IMR-90 (cell line): ENCODE measurements at regions not wholly inside any gene's neighbourhood (a gene's known extent, or its start where the extent isn't known, plus 50 kb on each side); places are given as distances from the start of the nearest gene placed in this dataset.
A peak's percentile ranks its signal among the peaks of the same experiment; 100 is the strongest.

ENCODE experiments used
- ATAC-seq: fragments of 200-7000 bp; cut with Tn5 transposase; 2 replicates; pipeline ENCODE4 v1.9.1; 2020; ENCODE audit warnings: low read depth, mild to moderate bottlenecking, moderate library complexity
- BruUV-seq: library from RNA; stranded (reverse); fragments of 400-500 nt; replicated peaks from 2 replicates; lab custom pipeline; 2021; lab: Mats Ljungman, UMichigan
- CTCF ChIA-PET: fragments of 300-600 bp; formaldehyde crosslinking; extraction: SDS; loops from one replicate; lab custom pipeline; 2021; ENCODE audit warnings: antibody characterized with exemption; lab: Yijun Ruan, JAX
- POLR2A ChIA-PET: fragments of 300-600 bp; sonication (Branson Sonifier 250); formaldehyde crosslinking; loops from one replicate; lab custom pipeline; 2022; ENCODE audit warnings: antibody characterized with exemption; ENCODE audit not compliant: unreplicated experiment; lab: Charles Lee
- DNase-seq: peaks from one replicate; pipeline ENCODE4 v3.0.0; 2013
- H2AFZ ChIP-seq: replicated peaks from 2 replicates; pipeline ENCODE3; 2013; ENCODE audit warnings: low read length, mild to moderate bottlenecking; ENCODE audit not compliant: poor library complexity
- H2AK5ac ChIP-seq: 2 replicates; pipeline ENCODE4 v1.6.1; 2013; ENCODE audit warnings: low read depth, low read length, inconsistent platforms
- H2AK9ac ChIP-seq: replicated peaks from 2 replicates; pipeline ENCODE3; 2013; ENCODE audit warnings: mild to moderate bottlenecking, low read depth, low read length, moderate library complexity; ENCODE audit not compliant: poor library complexity
- H2BK120ac ChIP-seq: 2 replicates; pipeline ENCODE4 v1.6.1; 2013; ENCODE audit warnings: low read depth, low read length, inconsistent platforms
- H2BK15ac ChIP-seq: 3 replicates; pipeline ENCODE4 v1.6.1; 2013; ENCODE audit warnings: low read depth, low read length, inconsistent platforms
- H2BK20ac ChIP-seq: 2 replicates; pipeline ENCODE4 v1.6.1; 2013; ENCODE audit warnings: low read depth, mild to moderate bottlenecking, inconsistent platforms, low read length, moderate library complexity
- H2BK5ac ChIP-seq: 2 replicates; pipeline ENCODE4 v1.6.1; 2013; ENCODE audit warnings: mild to moderate bottlenecking, low read depth, low read length, inconsistent platforms; ENCODE audit not compliant: poor library complexity, severe bottlenecking
- H3K14ac ChIP-seq: replicated peaks from 2 replicates; pipeline ENCODE4 v1.6.1; 2013; ENCODE audit warnings: low read depth, low read length, inconsistent platforms
- H3K18ac ChIP-seq: 2 replicates; pipeline ENCODE4 v1.6.1; 2013; ENCODE audit warnings: low read depth, low read length, control low read depth
- H3K23ac ChIP-seq: 2 replicates; pipeline ENCODE4 v1.6.1; 2013; ENCODE audit warnings: low read depth, low read length, inconsistent platforms
- H3K27ac ChIP-seq: 2 replicates; pipeline ENCODE4 v1.5.1; 2013; ENCODE audit warnings: mild to moderate bottlenecking, control low read depth, low read length; ENCODE audit not compliant: insufficient read depth
- H3K27me3 ChIP-seq: 2 replicates; pipeline ENCODE4 v1.6.1; 2013; ENCODE audit warnings: low read length; ENCODE audit not compliant: control insufficient read depth, insufficient read depth
- H3K36me3 ChIP-seq: 2 replicates; pipeline ENCODE4 v1.6.1; 2013; ENCODE audit warnings: low read length, mixed read lengths; ENCODE audit not compliant: control insufficient read depth, insufficient read depth
- H3K4ac ChIP-seq: 2 replicates; pipeline ENCODE4 v1.6.1; 2013; ENCODE audit warnings: low read depth, low read length, inconsistent platforms
- H3K4me1 ChIP-seq: 2 replicates; pipeline ENCODE4 v1.6.1; 2013; ENCODE audit warnings: low read length, mixed read lengths; ENCODE audit not compliant: control insufficient read depth, insufficient read depth
- H3K4me2 ChIP-seq: 2 replicates; pipeline ENCODE4 v1.6.1; 2013; ENCODE audit warnings: low read depth, mild to moderate bottlenecking, control low read depth, low read length, moderate library complexity
- H3K4me3 ChIP-seq: 2 replicates; pipeline ENCODE4 v1.5.1; 2013; ENCODE audit warnings: low read depth, mild to moderate bottlenecking, control low read depth, low read length, moderate library complexity; ENCODE audit not compliant: insufficient read depth
- H3K56ac ChIP-seq: 2 replicates; pipeline ENCODE4 v1.6.1; 2013; ENCODE audit warnings: low read length, inconsistent platforms; ENCODE audit not compliant: insufficient read depth; ENCODE audit errors: extremely low read depth
- H3K79me1 ChIP-seq, 2 experiments: 2 replicates each; pipeline ENCODE4 v1.6.1; 2013; ENCODE audit warnings: low read length in 2 of 2, inconsistent platforms in 1 of 2, low read depth in 1 of 2
- H3K9ac ChIP-seq: 2 replicates; pipeline ENCODE4 v1.6.1; 2013; ENCODE audit warnings: low read depth, low read length, control low read depth
- H3K9me1 ChIP-seq: 2 replicates; pipeline ENCODE4 v1.6.1; 2013; ENCODE audit warnings: low read length, inconsistent platforms; ENCODE audit not compliant: insufficient read depth
- H3K9me3 ChIP-seq: 2 replicates; pipeline ENCODE4 v1.6.1; 2013; ENCODE audit warnings: low read length; ENCODE audit not compliant: control insufficient read depth, insufficient read depth
- H4K20me1 ChIP-seq: 2 replicates; pipeline ENCODE4 v1.6.1; 2013; ENCODE audit warnings: low read length, inconsistent platforms; ENCODE audit not compliant: insufficient read depth
- H4K5ac ChIP-seq: 2 replicates; pipeline ENCODE4 v1.6.1; 2013; ENCODE audit warnings: mild to moderate bottlenecking, low read depth, low read length, control low read depth
- H4K8ac ChIP-seq, 2 experiments: 2 replicates each; pipeline ENCODE4 v1.6.1; 2013; ENCODE audit warnings: low read depth in 2 of 2, low read length in 2 of 2, control low read depth in 1 of 2, inconsistent platforms in 1 of 2
- H4K91ac ChIP-seq: 2 replicates; pipeline ENCODE4 v1.6.1; 2013; ENCODE audit warnings: low read depth, low read length, inconsistent platforms; ENCODE audit not compliant: insufficient read depth
- CEBPB ChIP-seq: IDR thresholded peaks from 2 replicates; pipeline ENCODE4 v1.6.1; 2012; ENCODE audit warnings: low read depth, low read length, improper control_type of control experiment
- CHD1 ChIP-seq: IDR thresholded peaks from 2 replicates; pipeline ENCODE4 v1.6.1; 2012; ENCODE audit warnings: low read depth, low read length, improper control_type of control experiment
- RAD21 ChIP-seq: IDR thresholded peaks from 2 replicates; pipeline ENCODE4 v1.6.1; 2012; ENCODE audit warnings: low read length, improper control_type of control experiment
- WGBS, 2 experiments: methylation state at CpG; one replicate each; pipeline versions ENCODE4 v1.1.5 to v1.1.7; 2013; ENCODE audit warnings: missing lambda C conversion rate in 2 of 2; ENCODE audit not compliant: insufficient read length in 1 of 2; ENCODE audit errors: extremely low coverage in 2 of 2; 5-methylcytosine and 5-hydroxymethylcytosine counted together
- dilution Hi-C: fragments of 300-500 bp; cut with HindIII; formaldehyde crosslinking; loops from one replicate; pipeline ENCODE4 v1.14.3; 2018; ENCODE audit warnings: low sequenced_read_pairs; ENCODE audit not compliant: unreplicated experiment
- in situ Hi-C: fragments of 300-500 bp; cut with MboI; formaldehyde crosslinking; loops from 3 replicates; pipeline ENCODE4 v1.14.3; 2019; ENCODE audit warnings: low sequenced_read_pairs, inconsistent platforms, mixed read lengths
- intact Hi-C: fragments of 100-400 bp; cut with micrococcal nuclease; formaldehyde crosslinking; loops from 2 replicates; pipeline ENCODE4 v1.10.0; 2022
- TF ChIP-seq, protein P1 (sequence below): fragments of 150-350 bp; IDR thresholded peaks from 2 replicates; pipeline ENCODE4 v1.6.1; 2017; ENCODE audit warnings: mild to moderate bottlenecking, antibody characterized with exemption, low read length, low read depth

- TF ChIP-seq, protein P1, sequence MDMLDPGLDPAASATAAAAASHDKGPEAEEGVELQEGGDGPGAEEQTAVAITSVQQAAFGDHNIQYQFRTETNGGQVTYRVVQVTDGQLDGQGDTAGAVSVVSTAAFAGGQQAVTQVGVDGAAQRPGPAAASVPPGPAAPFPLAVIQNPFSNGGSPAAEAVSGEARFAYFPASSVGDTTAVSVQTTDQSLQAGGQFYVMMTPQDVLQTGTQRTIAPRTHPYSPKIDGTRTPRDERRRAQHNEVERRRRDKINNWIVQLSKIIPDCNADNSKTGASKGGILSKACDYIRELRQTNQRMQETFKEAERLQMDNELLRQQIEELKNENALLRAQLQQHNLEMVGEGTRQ = no peak
- TF ChIP-seq RAD21 = peak; percentile 17; the same call in 1 of the 2 replicates
These were observed 509.8 kb downstream of the CCDC171 start (continued) for GRCh38 chr9:16062542-16063240.

DNA sequence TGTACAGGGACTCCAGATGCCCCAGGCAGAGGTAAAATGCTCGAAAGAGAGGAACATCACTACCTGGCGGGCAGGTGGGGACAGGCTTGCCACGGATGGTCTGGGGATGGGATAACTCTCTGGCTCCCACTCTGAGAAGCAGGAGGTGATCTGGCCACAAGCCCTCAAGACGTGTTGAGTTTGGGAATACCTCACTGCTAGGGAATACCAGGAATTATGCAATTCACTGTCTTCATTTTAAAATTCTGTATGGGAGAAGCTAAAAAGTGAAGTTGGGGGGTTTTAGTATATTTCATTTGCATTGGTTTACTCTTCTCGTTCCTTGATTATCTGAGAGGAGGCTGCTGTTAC, 510.4 kb downstream of the CCDC171 start:
- H4K91ac ChIP-seq = peak overlapping the region; percentile 88
- peak overlapping the region; percentile 71 for H2BK15ac ChIP-seq
- H3K79me1 ChIP-seq = no peaks in the 10 kb centered on the region; a peak in 1 of 4 replicates
- no peak for DNase-seq
- POLR2A ChIA-PET = no interaction called here
- H4K8ac ChIP-seq = peak overlapping the region; percentile 19 to 88
- in situ Hi-C loops = no loop called here
- no peak overlapping the region for H3K4me3 ChIP-seq
- WGBS, 2 experiments = 57% methylated on average over 3 of the region's 5 CpGs; no CpG with 5 or more reads in 1 of the 2 experiments
- peaks cover 5% of the 10 kb centered on the region; the same call in 1 of the 2 replicates for H3K9me1 ChIP-seq
- no peaks in the 10 kb centered on the region for H3K36me3 ChIP-seq
- dilution Hi-C loops = no loop called here
- intact Hi-C loops = no loop called here
- no TSS peak for BruUV-seq
- no peaks in the 10 kb centered on the region for H3K9me3 ChIP-seq
- peak overlapping the region; percentile 76 for H3K23ac ChIP-seq
- H3K4me2 ChIP-seq = peak overlapping the region; percentile 49; the same call in 1 of the 2 replicates
- H3K4me1 ChIP-seq = peaks cover 7% of the 10 kb centered on the region
- peak overlapping the region; percentile 91 for H3K4ac ChIP-seq
- H2BK120ac ChIP-seq = peak overlapping the region; percentile 98
- peak overlapping the region; percentile 71 for H2AFZ ChIP-seq
- H3K9ac ChIP-seq = no peak overlapping the region
- ATAC-seq = no peak
- peak overlapping the region; percentile 39 for H4K5ac ChIP-seq
- H2AK9ac ChIP-seq = no peak overlapping the region
- H2AK5ac ChIP-seq = peak overlapping the region; percentile 96
- H3K56ac ChIP-seq = peak overlapping the region; percentile 35; the same call in 1 of the 2 replicates
- peak overlapping the region; percentile 98 for H2BK20ac ChIP-seq
- H2BK5ac ChIP-seq = peak overlapping the region; percentile 82
- CTCF ChIA-PET = no interaction called here
- H3K18ac ChIP-seq = peak overlapping the region; percentile 32; the same call in 1 of the 2 replicates
- peak overlapping the region; percentile 76 for H3K14ac ChIP-seq
- TF ChIP-seq CEBPB = peak; percentile 69
- TF ChIP-seq CHD1 = no peak
- H3K27me3 ChIP-seq = no peaks in the 10 kb centered on the region
- peak overlapping the region; percentile 69; the same call in 1 of the 2 replicates for H3K27ac ChIP-seq
- H4K20me1 ChIP-seq = no peaks in the 10 kb centered on the region
